K562 (cell line): ENCODE measurements at regions not wholly inside any gene's neighbourhood (a gene's known extent, or its start where the extent isn't known, plus 50 kb on each side); places are given as distances from the start of the nearest gene placed in this dataset.
A peak's percentile ranks its signal among the peaks of the same experiment; 100 is the strongest.

Source experiments
- ATAC-seq: fragments of 200-7000 bp; cut with Tn5 transposase; 3 replicates; pipeline ENCODE4 v1.9.1; 2020; ENCODE audit warnings: moderate library complexity
- BruUV-seq: library from RNA; stranded (reverse); fragments of 400-500 nt; replicated peaks from 2 replicates; lab custom pipeline; 2021; lab: Mats Ljungman, UMichigan
- CTCF ChIA-PET: fragments of 300-600 bp; formaldehyde crosslinking; extraction: SDS; loops from one replicate; lab custom pipeline; 2021; ENCODE audit warnings: low intra/inter-chr PET ratio; lab: Yijun Ruan, JAX
- POLR2A ChIA-PET: fragments of 300-600, 350-650 bp; sonication (Branson Sonifier 250); formaldehyde crosslinking; extraction: SDS; loops from one replicate; lab custom pipeline; 2021; ENCODE audit warnings: antibody characterized with exemption, inconsistent platforms; lab: Yijun Ruan, JAX
- DNase-seq, 4 experiments: peaks; one replicate each; pipeline versions ENCODE4 v3.0.0 to v3.0.0-alpha.2; 2011 to 2018; ENCODE audit warnings: low spot score in 3 of 4, mixed read lengths in 3 of 4; ENCODE audit errors: extremely low read depth in 1 of 4
- FAIRE-seq: peaks from 2 replicates; lab custom pipeline; 2011; peaks lifted over from hg19 to GRCh38; lab: Jason Lieb, UNC
- H2AFZ ChIP-seq: 2 replicates; pipeline ENCODE4 v1.6.0; 2011; ENCODE audit warnings: low read depth, low read length, control low read depth, inconsistent platforms
- H3K27ac ChIP-seq: fragments of 200-600 bp; 3 replicates; pipeline ENCODE4 v1.8.0; 2011; ENCODE audit warnings: low read depth, mild to moderate bottlenecking, control low read depth, inconsistent platforms, low read length, moderate library complexity, mixed read lengths; ENCODE audit errors: extremely low read depth
- H3K27me3 ChIP-seq, 2 experiments: fragments of 300-600 bp in 1 of 2; 2 replicates in 1 of 2; 3 replicates in 1 of 2; pipeline versions ENCODE4 v1.6.0 to v1.8.0; 2011; ENCODE audit warnings: inconsistent platforms in 2 of 2, low read length in 2 of 2, mild to moderate bottlenecking in 1 of 2, mixed read lengths in 1 of 2, moderate library complexity in 1 of 2; ENCODE audit not compliant: control insufficient read depth in 2 of 2, insufficient read depth in 2 of 2
- H3K36me3 ChIP-seq: fragments of 300-600 bp; 3 replicates; pipeline ENCODE4 v1.8.0; 2011; ENCODE audit warnings: mild to moderate bottlenecking, low read length, inconsistent platforms; ENCODE audit not compliant: control insufficient read depth, insufficient read depth
- H3K4me1 ChIP-seq, 2 experiments: fragments of 200-600 bp in 1 of 2; replicated peaks in 1 of 2; 2 replicates in 1 of 2; 3 replicates in 1 of 2; pipeline versions ENCODE4 v1.5.1 to v1.8.0; 2011; ENCODE audit warnings: inconsistent platforms in 2 of 2, low read length in 2 of 2, mild to moderate bottlenecking in 1 of 2, mixed read lengths in 1 of 2, moderate library complexity in 1 of 2; ENCODE audit not compliant: control insufficient read depth in 2 of 2, insufficient read depth in 2 of 2
- H3K4me2 ChIP-seq: 2 replicates; pipeline ENCODE4 v1.6.1; 2011; ENCODE audit warnings: low read length, control low read depth, inconsistent platforms, mixed read lengths; ENCODE audit not compliant: insufficient read depth
- H3K4me3 ChIP-seq: fragments of 200-600 bp; sonication (generic), shearing (Covaris generic); 2 replicates; pipeline ENCODE4 v1.5.1; 2016; ENCODE audit warnings: control low read depth, inconsistent platforms
- H3K79me2 ChIP-seq: fragments of 200-600 bp; 3 replicates; pipeline ENCODE4 v1.8.0; 2011; ENCODE audit warnings: low read length, inconsistent platforms; ENCODE audit not compliant: control insufficient read depth, insufficient read depth
- H3K9ac ChIP-seq, 2 experiments: 2 replicates each; pipeline versions ENCODE4 v1.6.0 to v1.6.1; 2011; ENCODE audit warnings: low read depth in 2 of 2, low read length in 2 of 2, control low read depth in 1 of 2, inconsistent platforms in 1 of 2, mild to moderate bottlenecking in 1 of 2, mixed read lengths in 1 of 2; ENCODE audit not compliant: insufficient read depth in 1 of 2
- H3K9me1 ChIP-seq: one replicate; pipeline ENCODE4 v1.6.0; 2011; ENCODE audit warnings: inconsistent platforms, mild to moderate bottlenecking, low read length, moderate library complexity; ENCODE audit not compliant: control insufficient read depth, insufficient read depth
- H3K9me3 ChIP-seq: replicated peaks from 2 replicates; pipeline ENCODE4 v1.5.1; 2011; ENCODE audit warnings: low read depth, low read length, inconsistent platforms; ENCODE audit not compliant: control insufficient read depth, insufficient read depth
- H4K20me1 ChIP-seq: replicated peaks from 2 replicates; pipeline ENCODE4 v1.6.1; 2011; ENCODE audit warnings: low read length, inconsistent platforms, mixed read lengths; ENCODE audit not compliant: control insufficient read depth, insufficient read depth
- E2F3 ChIP-seq: fragments of 250-450 bp; sonication (Bioruptor Pico); IDR thresholded peaks from 2 replicates; pipeline ENCODE4 v1.4.0; 2020; ENCODE audit warnings: mild to moderate bottlenecking
- FOXO4 ChIP-seq: fragments of 450-650 bp; formaldehyde crosslinking; IDR thresholded peaks from 2 replicates; pipeline ENCODE4 v1.4.0; 2020; ENCODE audit warnings: mild to moderate bottlenecking, moderate library complexity
- KDM1A ChIP-seq, 2 experiments: fragments of 450-650 bp; IDR thresholded peaks; 2 replicates each; pipeline ENCODE4 v1.6.1; 2016; ENCODE audit warnings: mild to moderate bottlenecking in 2 of 2
- PKNOX1 ChIP-seq: fragments of 450-650 bp; IDR thresholded peaks from 2 replicates; pipeline ENCODE4 v1.6.1; 2016
- SMARCA5 ChIP-seq: fragments of 450-650 bp; IDR thresholded peaks from 2 replicates; pipeline ENCODE4 v1.6.1; 2016
- SRF ChIP-seq, 2 experiments: fragments of 250-450, 450-650 bp in 1 of 2; sonication (Bioruptor Pico) in 1 of 2; sonication (generic) in 1 of 2; formaldehyde crosslinking; IDR thresholded peaks; 2 replicates each; pipeline versions ENCODE4 v1.5.0 to v1.5.1; 2020 to 2022; ENCODE audit warnings: mild to moderate bottlenecking in 1 of 2, missing genetic modification reagents in 1 of 2
- TRIM24 ChIP-seq, 2 experiments: fragments of 450-650 bp; IDR thresholded peaks; 2 replicates each; pipeline ENCODE4 v1.6.1; 2016
- U2AF1 ChIP-seq: fragments of 200-400 bp; formaldehyde crosslinking; optimal IDR thresholded peaks from 2 replicates; pipeline ENCODE3; 2017; ENCODE audit warnings: mild to moderate bottlenecking, low read depth, low read length, moderate library complexity
- USF2 ChIP-seq: sonication (generic); formaldehyde crosslinking; IDR thresholded peaks from 2 replicates; pipeline ENCODE4 v1.5.0; 2020; ENCODE audit warnings: missing genetic modification reagents
- ZBTB12 ChIP-seq: fragments of 250-450 bp; sonication (Bioruptor Pico); IDR thresholded peaks from 2 replicates; pipeline ENCODE4 v1.4.0; 2020
- ZC3H11A ChIP-seq: IDR thresholded peaks from 2 replicates; pipeline ENCODE4 v1.6.1; 2012; ENCODE audit warnings: low read depth, low read length, improper control_type of control experiment
- ZNF165 ChIP-seq: fragments of 250-450 bp; sonication (Bioruptor Pico); IDR thresholded peaks from 2 replicates; pipeline ENCODE4 v1.4.0; 2020; ENCODE audit warnings: borderline replicate concordance
- ZNF217 ChIP-seq: sonication (generic); formaldehyde crosslinking; IDR thresholded peaks from 2 replicates; pipeline ENCODE4 v1.8.0; 2022; ENCODE audit warnings: mild to moderate bottlenecking, missing genetic modification reagents
- ZNF511 ChIP-seq: sonication (generic); formaldehyde crosslinking; IDR thresholded peaks from 2 replicates; pipeline ENCODE4 v1.8.0; 2022; ENCODE audit warnings: mild to moderate bottlenecking, missing genetic modification reagents
- ZNF707 ChIP-seq: fragments of 250-450 bp; sonication (Bioruptor Pico); conservative IDR thresholded peaks from 2 replicates; pipeline ENCODE4 v1.8.0; 2022; ENCODE audit warnings: inconsistent platforms, mild to moderate bottlenecking, moderate library complexity
- ZNF764 ChIP-seq: fragments of 250-450 bp; sonication (Bioruptor Pico); IDR thresholded peaks from 2 replicates; pipeline ENCODE4 v1.4.0; 2020; ENCODE audit warnings: low read depth, mild to moderate bottlenecking, moderate library complexity
- ZNF79 ChIP-seq: fragments of 250-450 bp; sonication (Bioruptor Pico); IDR thresholded peaks from 2 replicates; pipeline ENCODE4 v1.4.0; 2020; ENCODE audit warnings: low read depth, mild to moderate bottlenecking, moderate library complexity
- WGBS: fragments of 100-300 bp; shearing (Covaris generic); methylation state at CpG from one replicate; pipeline ENCODE4 v1.1.6; 2016; ENCODE audit warnings: low coverage, mixed read lengths; ENCODE audit not compliant: insufficient coverage; ENCODE audit errors: missing lambda C conversion rate; 5-methylcytosine and 5-hydroxymethylcytosine counted together
- in situ Hi-C: fragments of 300-500 bp; cut with MboI; formaldehyde crosslinking; loops from 4 replicates; pipeline ENCODE4 v1.15.0; 2018; ENCODE audit warnings: inconsistent platforms, mixed read lengths
- intact Hi-C: fragments of 100-400 bp; cut with micrococcal nuclease; formaldehyde crosslinking; loops from 2 replicates; pipeline ENCODE4 v1.14.2; 2022

GRCh38 chr11:116458546-116458945 lies 314.2 kb downstream of the BUD13 start:
- DNase-seq (no peak), FAIRE-seq (no peak), ATAC-seq (no peak)
- Histone ChIP-seq H3K27ac (no peak overlapping the region), H3K79me2 (no peaks in the 10 kb centered on the region), H3K9me3 (no peaks in the 10 kb centered on the region), H3K9me1 (no peaks in the 10 kb centered on the region), H3K4me1 (no peaks in the 10 kb centered on the region), H3K9ac (no peak overlapping the region), H2AFZ (no peak overlapping the region), H3K4me2 (no peak overlapping the region), H3K36me3 (no peaks in the 10 kb centered on the region), H3K27me3 (peaks cover 7 to 24% of the 10 kb centered on the region in 2 experiments; a peak in 3 of 5 replicates), H4K20me1 (0 out of 2 replicates have a peak, but pooled peaks cover 4% of the 10 kb centered on the region), H3K4me3 (no peak overlapping the region)
- in situ Hi-C loops (no loop called here), intact Hi-C loops (no loop called here)
- ChIA-PET CTCF (no interaction called here), POLR2A (no interaction called here)
- no TSS peak for BruUV-seq
- WGBS = 7% methylated on average over 4 of the region's 4 CpGs
- no peak for TF ChIP-seq ZNF79
- no peak for TF ChIP-seq ZNF764 (CRISPR knock-in tag)
- TF ChIP-seq SMARCA5 = no peak
- TF ChIP-seq TRIM24 (IDR thresholded peaks at IDR 0.05) = no peak
- peak; percentile 23; the same call in 1 of the 2 replicates for TF ChIP-seq PKNOX1
- no peak for TF ChIP-seq USF2 (CRISPR knock-in tag)
- TF ChIP-seq ZNF511 = no peak
- TF ChIP-seq ZNF165 (CRISPR knock-in tag) = no peak
- TF ChIP-seq ZC3H11A = no peak
- no peak for TF ChIP-seq SRF (CRISPR knock-in tag; IDR thresholded peaks at IDR 0.05)
- TF ChIP-seq FOXO4 = no peak
- no peak for TF ChIP-seq ZBTB12 (CRISPR knock-in tag)
- no peak for TF ChIP-seq E2F3 (CRISPR knock-in tag)
- TF ChIP-seq KDM1A (IDR thresholded peaks at IDR 0.05) = no peak
- TF ChIP-seq U2AF1 = no peak
- TF ChIP-seq ZNF217 (CRISPR knock-in tag) = no peak
- TF ChIP-seq ZNF707 = no peak
